Transverse colon (tissue), 3 donors: ENCODE measurements at regions not wholly inside any gene's neighbourhood (a gene's known extent, or its start where the extent isn't known, plus 50 kb on each side); places are given as distances from the start of the nearest gene placed in this dataset.

Source experiments
- EP300 ChIP-seq: sonication (generic); formaldehyde crosslinking; IDR thresholded peaks from one replicate; pipeline ENCODE4 v1.6.1; 2017; ENCODE audit warnings: antibody characterized with exemption, low read depth
- TF ChIP-seq, protein P1 (sequence below), 5 experiments: fragments of 200-600 bp in 3 of 5; fragments of 450-650 bp in 2 of 5; sonication (generic) in 3 of 5; IDR thresholded peaks; 1 replicate in 2 of 5; 2 replicates in 3 of 5; pipeline ENCODE4 v1.5.1; 2016 to 2017; ENCODE audit warnings: antibody characterized with exemption in 5 of 5, inconsistent platforms in 3 of 5, mild to moderate bottlenecking in 2 of 5, moderate library complexity in 1 of 5

DNA sequence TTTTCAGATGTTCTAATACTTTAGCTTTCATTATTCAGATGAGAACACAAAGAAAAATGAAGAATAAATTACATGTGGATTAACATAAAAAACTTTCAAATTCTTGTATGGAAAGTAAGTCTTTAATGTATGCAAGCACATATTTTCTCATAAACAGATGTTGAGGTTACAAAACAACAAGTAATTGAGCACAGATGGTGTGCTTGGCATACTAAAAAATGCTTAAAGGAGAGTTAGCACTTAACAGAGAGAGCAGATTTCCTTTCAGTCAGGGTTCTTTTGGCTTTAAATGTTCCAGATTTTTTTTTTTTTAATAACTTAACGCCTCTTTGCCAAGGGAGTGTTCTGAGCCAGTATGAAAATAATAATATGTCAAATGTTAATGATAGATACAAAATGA is 96.0 kb downstream of the RASSF9 start:
- no peak for TF ChIP-seq EP300
- TF ChIP-seq, protein P1, sequence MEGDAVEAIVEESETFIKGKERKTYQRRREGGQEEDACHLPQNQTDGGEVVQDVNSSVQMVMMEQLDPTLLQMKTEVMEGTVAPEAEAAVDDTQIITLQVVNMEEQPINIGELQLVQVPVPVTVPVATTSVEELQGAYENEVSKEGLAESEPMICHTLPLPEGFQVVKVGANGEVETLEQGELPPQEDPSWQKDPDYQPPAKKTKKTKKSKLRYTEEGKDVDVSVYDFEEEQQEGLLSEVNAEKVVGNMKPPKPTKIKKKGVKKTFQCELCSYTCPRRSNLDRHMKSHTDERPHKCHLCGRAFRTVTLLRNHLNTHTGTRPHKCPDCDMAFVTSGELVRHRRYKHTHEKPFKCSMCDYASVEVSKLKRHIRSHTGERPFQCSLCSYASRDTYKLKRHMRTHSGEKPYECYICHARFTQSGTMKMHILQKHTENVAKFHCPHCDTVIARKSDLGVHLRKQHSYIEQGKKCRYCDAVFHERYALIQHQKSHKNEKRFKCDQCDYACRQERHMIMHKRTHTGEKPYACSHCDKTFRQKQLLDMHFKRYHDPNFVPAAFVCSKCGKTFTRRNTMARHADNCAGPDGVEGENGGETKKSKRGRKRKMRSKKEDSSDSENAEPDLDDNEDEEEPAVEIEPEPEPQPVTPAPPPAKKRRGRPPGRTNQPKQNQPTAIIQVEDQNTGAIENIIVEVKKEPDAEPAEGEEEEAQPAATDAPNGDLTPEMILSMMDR (IDR thresholded peaks at IDR 0.05), result no peak
